GM12865 (cell line): ENCODE measurements at regions not wholly inside any gene's neighbourhood (a gene's known extent, or its start where the extent isn't known, plus 50 kb on each side); places are given as distances from the start of the nearest gene placed in this dataset.

Source experiments
- DNase-seq: peaks from one replicate; pipeline ENCODE4 v3.0.0; 2010; ENCODE audit warnings: low read depth
- H3K4me3 ChIP-seq: 2 replicates; pipeline ENCODE4 v1.5.1; 2011; ENCODE audit warnings: mild to moderate bottlenecking, low read depth, low read length, control low read depth
- CTCF ChIP-seq: IDR thresholded peaks from 2 replicates; pipeline ENCODE4 v1.5.1; 2011; ENCODE audit warnings: low read length, control low read depth, low read depth, inconsistent platforms; ENCODE audit not compliant: insufficient read depth; ENCODE audit errors: missing control alignments

DNA sequence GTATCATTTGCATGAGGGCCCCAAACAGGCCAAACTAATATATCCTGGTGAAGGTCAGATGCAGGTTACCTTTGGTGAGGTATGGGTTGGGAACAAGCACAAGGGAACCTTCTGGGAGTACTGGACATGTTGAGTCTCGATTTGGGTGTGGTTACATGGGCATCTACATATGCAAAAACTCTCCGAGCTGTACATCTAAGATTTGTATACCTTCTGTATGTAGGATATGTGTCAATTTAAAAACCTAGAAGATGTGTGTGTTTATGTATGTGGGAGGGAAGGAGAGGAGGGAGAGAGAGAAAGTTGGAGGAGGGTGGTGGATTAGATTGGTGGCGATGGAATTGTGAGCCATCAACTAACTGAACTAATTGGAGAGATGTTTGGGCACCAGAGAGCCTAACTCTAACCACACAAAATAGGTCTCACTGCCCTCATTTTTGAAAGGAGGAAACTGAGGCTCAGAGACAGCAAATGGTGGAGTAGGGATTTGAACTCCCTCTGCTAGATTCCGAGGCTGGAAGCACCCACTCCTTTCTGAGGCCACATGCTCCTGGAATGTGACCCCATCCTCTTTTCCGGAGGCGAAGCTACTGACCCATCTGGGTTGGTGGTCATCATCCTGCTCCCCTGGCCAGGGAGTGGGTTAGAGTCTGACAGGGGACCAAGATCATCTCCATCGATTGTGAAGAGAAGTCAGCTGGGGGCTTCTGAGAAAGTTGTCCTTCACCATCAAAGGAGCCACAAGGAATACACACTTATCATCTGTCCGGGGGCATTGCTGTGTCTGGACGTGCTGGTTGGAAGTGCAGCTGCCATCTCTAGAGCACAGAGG lies 107.3 kb upstream of the MYCN start:
- H3K4me3 ChIP-seq, result no peak overlapping the region
- no peak for TF ChIP-seq CTCF
- no peak for DNase-seq

DNA sequence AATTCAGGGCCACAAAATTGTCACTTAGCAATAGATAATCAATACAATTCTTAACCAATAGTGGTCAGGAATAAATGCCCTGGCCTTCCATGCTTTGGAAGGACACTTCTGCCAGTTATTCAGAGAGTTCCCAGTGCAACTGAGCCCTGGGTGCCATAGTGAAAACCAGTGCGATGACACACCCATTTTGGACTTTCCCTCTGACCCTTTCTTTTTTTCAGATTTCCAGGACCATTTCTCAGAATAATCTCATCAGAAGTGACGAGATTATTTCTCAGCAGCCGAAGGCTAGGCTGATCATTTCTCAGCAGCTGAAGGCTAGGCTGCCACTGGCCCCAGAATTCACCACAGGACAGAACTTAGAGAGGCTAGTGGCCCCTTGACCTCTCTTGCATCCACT lies 106.6 kb upstream of the MYCN start:
- DNase-seq, result no peak
- no peak for TF ChIP-seq CTCF
- H3K4me3 ChIP-seq, result no peak overlapping the region

GRCh38 chr2:15834381-15835031 lies 105.8 kb upstream of the MYCN start:
- DNase-seq, result no peak
- H3K4me3 ChIP-seq, result no peak overlapping the region
- no peak for TF ChIP-seq CTCF

- no peak for TF ChIP-seq CTCF
- no peak for DNase-seq
- no peak overlapping the region for H3K4me3 ChIP-seq
Measured at GRCh38 chr2:15835991-15836688, 104.2 kb upstream of the MYCN start.

DNA sequence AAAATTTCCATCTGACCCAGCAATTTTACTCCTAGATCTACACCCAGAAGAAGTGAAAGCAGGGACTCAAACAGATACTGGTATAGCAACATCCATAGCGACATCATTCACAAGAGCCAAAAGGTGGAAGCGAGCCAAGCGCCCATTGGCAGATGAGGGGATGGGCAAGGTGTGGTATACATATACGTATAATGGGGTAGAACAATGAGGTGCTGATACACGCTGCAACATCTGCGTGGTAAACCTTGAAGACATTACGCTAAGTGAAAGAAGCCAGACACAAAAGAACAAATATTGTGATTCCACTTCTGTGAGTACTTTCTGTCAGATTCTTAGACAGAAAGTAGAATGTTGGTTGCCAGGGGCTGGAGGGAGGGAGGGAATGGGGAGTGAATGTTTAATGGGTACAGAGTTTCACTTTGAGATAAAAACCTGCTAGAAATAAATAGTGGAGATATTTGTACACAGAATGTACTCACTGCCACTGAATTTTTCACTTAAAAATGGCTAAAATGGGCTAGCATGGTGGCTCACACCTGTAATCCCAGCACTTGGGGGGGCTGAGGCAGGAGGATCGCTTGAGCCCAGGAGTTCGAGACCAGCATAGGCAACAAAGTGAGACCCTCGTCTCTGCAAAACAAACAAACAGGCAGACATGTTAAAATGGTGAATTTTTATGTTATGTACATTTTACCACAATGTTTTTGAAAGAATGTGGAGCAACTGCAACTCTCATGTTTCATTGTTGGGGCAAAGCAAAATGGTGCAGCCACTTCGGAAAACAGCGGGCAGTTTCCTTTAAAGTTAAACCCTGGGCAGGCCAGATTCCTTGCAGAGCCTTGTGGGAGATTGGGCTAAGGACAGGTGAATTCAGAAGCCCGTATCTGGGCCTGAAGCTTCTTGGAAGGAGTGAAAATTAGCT lies 103.4 kb upstream of the MYCN start:
- no peak for TF ChIP-seq CTCF
- H3K4me3 ChIP-seq, result no peak overlapping the region
- no peak for DNase-seq

DNA sequence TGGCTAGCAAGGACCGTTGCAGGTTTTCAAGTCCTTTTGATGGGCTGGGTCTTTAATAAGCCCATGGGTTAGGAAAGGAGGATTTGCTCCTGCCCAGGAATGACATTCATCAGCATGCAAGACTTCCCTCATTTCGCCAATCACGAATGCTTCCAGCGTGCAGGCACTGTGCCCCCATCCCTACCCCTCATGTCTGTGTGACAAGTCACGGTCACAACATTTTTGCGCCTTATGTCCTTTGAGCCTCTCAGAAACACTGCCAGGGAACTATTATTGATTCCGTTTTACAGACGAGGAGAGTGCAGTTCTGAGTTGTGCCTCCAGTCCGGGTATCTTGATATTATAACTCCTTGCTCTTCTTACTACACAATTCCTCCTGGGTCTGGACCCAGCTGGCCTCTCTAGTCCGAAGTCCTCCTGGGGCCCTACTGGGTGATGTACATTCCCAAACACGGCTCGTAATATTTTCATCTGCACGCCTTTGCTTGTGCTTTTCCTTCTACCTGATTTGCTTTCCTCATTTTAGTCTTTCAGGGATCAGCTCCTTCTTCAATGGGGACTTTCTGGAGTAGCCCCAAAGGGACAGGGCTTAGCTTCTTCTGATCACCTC lies 101.8 kb upstream of the MYCN start:
- TF ChIP-seq CTCF, result no peak
- no peak for DNase-seq
- no peak overlapping the region for H3K4me3 ChIP-seq
